ENCODE measurements at regions not wholly inside any gene's neighbourhood (a gene's known extent, or its start where the extent isn't known, plus 50 kb on each side); places are given as distances from the start of the nearest gene placed in this dataset.

DNA sequence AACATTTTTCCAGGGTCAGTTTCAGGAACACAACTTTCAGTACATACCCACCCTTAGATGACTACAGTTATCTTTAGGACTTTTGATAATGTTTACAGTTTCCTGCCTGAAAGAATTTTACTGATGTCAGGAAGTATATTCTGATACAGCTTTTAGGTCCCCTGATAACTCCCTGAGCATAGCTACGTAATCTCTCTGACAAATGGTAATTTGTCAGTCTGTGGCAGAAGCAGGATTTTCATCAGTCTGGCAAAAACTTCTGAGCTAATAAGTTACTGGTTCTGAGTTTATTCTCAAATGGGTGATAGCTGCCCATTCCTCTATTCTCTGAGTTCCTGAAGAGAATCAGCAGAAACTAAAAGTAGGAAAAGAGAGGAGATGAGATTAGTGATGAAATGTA, 270.1 kb upstream of the MTPN start:
- H3K4me3 Mint-ChIP-seq: no peak overlapping the region
- Histone ChIP-seq H3K9ac (ENCODE audit: extremely low read depth, insufficient read length, low read length) (no peak overlapping the region), H3K9me3 (ENCODE audit: control insufficient read depth, low read depth, low read length) (no peaks in the 10 kb centered on the region), H3K79me1 (ENCODE audit: insufficient read depth, low read depth, low read length, poor library complexity, severe bottlenecking) (no peaks in the 10 kb centered on the region), H4K91ac (ENCODE audit: insufficient read length, low read depth, low read length) (no peak overlapping the region), H3K23me2 (ENCODE audit: insufficient read length, low read depth, low read length, poor library complexity, severe bottlenecking) (no peaks in the 10 kb centered on the region), H2AFZ (ENCODE audit: low read length) (no peak overlapping the region), H3K56ac (ENCODE audit: insufficient read length, low read depth, low read length) (no peak overlapping the region), H4K8ac (replicated peaks; ENCODE audit: insufficient read length, low read depth, low read length) (no peak overlapping the region), H3K27me3 (ENCODE audit: insufficient read depth, low read length) (no peaks in the 10 kb centered on the region), H2BK20ac (ENCODE audit: low read depth, low read length, poor library complexity, severe bottlenecking) (no peak overlapping the region), H2BK12ac (ENCODE audit: insufficient read length, low read depth, low read length) (no peak overlapping the region), H2BK5ac (ENCODE audit: insufficient read length, low read length) (no peak overlapping the region), H3K79me2 (ENCODE audit: insufficient read depth, low read length) (no peaks in the 10 kb centered on the region), H2BK15ac (ENCODE audit: low read depth, low read length) (no peak overlapping the region), H3K14ac (ENCODE audit: insufficient read depth, low read length) (no peak overlapping the region), H3K4me1 (ENCODE audit: insufficient read depth, low read length) (no peaks in the 10 kb centered on the region), H3K27ac (ENCODE audit: insufficient read length, low read depth, low read length) (no peak overlapping the region), H3K4ac (ENCODE audit: low read depth, low read length) (no peak overlapping the region), H2BK120ac (ENCODE audit: low read depth, low read length, poor library complexity, severe bottlenecking) (no peak overlapping the region), H4K20me1 (ENCODE audit: control insufficient read depth, insufficient read depth, insufficient read length) (no peaks in the 10 kb centered on the region), H3T11ph (ENCODE audit: low read length) (no peak overlapping the region), H3K23ac (ENCODE audit: insufficient read length, low read depth, low read length) (no peak overlapping the region), H3K18ac (ENCODE audit: insufficient read length, low read depth, low read length) (no peak overlapping the region), H2AK5ac (ENCODE audit: insufficient read length, low read length) (no peak overlapping the region), H4K5ac (ENCODE audit: insufficient read length, low read depth, low read length) (no peak overlapping the region), H3K4me2 (ENCODE audit: insufficient read depth, insufficient read length, low read length) (no peak overlapping the region)
- H3K9me3 Mint-ChIP-seq: no peaks in the 10 kb centered on the region
- no peaks in the 10 kb centered on the region for H3K4me1 Mint-ChIP-seq
- no peak overlapping the region for H3K27ac Mint-ChIP-seq
- no peaks in the 10 kb centered on the region for H3K36me3 Mint-ChIP-seq (ENCODE audit: insufficient read depth in 1 of 3, low read depth in 3 of 3)
- no peaks in the 10 kb centered on the region; the same call in 1 of the 2 replicates for H3K27me3 Mint-ChIP-seq (ENCODE audit: low read depth)
- DNase-seq: no peak
- TF ChIP-seq, protein P1, sequence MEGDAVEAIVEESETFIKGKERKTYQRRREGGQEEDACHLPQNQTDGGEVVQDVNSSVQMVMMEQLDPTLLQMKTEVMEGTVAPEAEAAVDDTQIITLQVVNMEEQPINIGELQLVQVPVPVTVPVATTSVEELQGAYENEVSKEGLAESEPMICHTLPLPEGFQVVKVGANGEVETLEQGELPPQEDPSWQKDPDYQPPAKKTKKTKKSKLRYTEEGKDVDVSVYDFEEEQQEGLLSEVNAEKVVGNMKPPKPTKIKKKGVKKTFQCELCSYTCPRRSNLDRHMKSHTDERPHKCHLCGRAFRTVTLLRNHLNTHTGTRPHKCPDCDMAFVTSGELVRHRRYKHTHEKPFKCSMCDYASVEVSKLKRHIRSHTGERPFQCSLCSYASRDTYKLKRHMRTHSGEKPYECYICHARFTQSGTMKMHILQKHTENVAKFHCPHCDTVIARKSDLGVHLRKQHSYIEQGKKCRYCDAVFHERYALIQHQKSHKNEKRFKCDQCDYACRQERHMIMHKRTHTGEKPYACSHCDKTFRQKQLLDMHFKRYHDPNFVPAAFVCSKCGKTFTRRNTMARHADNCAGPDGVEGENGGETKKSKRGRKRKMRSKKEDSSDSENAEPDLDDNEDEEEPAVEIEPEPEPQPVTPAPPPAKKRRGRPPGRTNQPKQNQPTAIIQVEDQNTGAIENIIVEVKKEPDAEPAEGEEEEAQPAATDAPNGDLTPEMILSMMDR (conservative IDR thresholded peaks at IDR 0.05): no peak
- WGBS (ENCODE audit: extremely low coverage, insufficient read length, low lambda C conversion rate): no CpG with 5 or more reads among the region's 1 CpG
